HUDEP-2 (cell line): ENCODE measurements at regions not wholly inside any gene's neighbourhood (a gene's known extent, or its start where the extent isn't known, plus 50 kb on each side); places are given as distances from the start of the nearest gene placed in this dataset.

Experiments
- DNase-seq, 76 experiments: peaks; one replicate each; lab custom pipeline; 2025; ENCODE audit not compliant: unreplicated experiment in 76 of 76; lab: John Stamatoyannopoulos, UW

DNA sequence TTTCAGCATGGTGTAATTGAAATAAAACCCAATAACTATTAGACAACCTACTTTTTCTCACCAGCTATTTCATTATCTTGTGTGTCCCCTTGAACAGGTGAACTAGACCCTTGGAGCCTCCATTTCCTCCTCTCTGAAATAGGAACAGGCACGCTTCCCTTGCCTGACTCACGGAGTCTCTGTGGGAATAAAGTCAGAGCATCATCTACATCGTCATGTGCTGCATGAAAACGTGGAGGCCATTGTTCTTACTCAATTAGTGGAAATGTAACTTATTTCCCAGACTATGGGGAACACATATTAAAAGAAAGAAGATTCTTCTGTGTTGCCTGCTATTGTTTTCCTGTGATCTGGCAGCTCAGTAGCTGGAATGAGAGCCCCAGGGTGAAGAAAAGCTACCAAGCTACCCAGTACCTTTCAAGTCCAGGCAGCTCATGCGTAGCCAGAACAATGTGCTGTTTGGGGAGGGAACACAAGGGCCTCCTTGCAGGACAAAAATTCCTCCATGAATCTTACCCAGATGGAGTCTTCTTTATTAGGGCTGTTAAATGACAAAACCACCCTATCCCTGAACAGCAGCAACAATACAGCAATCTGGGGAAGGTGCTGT is 59.8 kb downstream of the SOX11 start:
- no peak for DNase-seq

GRCh38 chr2:5756272-5756671 is 64.1 kb downstream of the SOX11 start:
- no peak for DNase-seq

GRCh38 chr2:5758346-5758745 is 66.2 kb downstream of the SOX11 start:
- DNase-seq, result no peak

- DNase-seq, result no peak
These were observed 67.8 kb downstream of the SOX11 start for GRCh38 chr2:5759949-5760348.

- DNase-seq, result no peak
These were observed 71.3 kb downstream of the SOX11 start for GRCh38 chr2:5763531-5763930.

- no peak for DNase-seq
These were observed 71.9 kb downstream of the SOX11 start for GRCh38 chr2:5764041-5764440.

DNA sequence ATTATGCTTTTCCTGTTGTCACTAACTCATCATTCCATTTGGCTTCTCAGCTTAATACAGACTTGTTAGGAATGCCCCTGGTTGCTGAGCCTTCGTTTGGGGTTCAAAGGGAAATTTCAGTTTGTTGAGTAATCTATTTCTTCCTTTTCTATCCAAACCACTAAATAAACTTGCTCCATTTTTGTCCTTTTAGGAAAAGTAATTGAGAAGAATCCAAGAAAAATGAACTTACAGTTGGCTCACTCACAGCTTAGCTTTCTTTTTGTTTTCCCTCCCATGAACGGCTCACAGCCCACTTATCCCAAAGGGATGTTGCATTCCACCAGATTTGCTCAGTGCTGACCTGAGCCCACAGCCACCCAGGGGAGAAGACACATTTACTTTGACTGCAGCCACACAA is 73.9 kb downstream of the SOX11 start:
- DNase-seq, result no peak

DNA sequence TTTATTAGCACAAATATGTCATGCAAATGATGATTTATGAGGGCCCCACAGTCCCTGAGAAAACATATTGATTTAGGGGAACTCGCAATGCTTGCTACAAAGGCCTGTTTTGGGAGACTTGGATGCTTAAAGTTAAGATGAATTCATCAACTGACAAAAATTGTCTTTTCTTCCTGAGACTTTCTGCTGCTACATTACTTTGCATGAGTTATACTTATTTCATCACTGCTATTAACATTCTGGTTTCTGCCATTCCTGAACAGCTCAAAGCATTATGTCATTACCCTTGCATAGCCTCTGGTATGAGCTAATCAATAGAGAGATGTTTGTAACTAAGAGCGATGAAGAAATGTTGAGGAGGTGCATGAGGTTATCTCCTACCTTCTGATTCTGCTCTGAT is 74.4 kb downstream of the SOX11 start:
- DNase-seq, result no peak

DNA sequence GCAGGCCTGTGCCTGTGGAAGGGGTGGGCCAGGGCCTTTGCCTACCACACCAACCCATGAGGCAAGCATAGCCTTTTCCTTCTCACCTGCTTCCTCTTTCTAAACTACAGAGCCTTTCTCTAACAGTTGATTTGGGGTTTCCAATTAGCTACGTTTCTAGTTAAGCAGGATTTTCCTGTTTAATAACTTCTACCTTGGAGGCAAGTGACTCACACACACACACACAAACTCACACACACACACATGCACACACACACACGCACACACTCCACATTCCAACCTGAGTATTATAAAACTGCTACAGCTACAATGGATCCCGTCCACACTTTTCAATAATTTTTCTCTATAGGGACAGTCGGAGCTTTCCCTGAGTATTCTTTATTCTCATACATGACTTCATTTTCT is 84.9 kb downstream of the SOX11 start:
- no peak for DNase-seq

- no peak for DNase-seq
These were observed 89.5 kb downstream of the SOX11 start for GRCh38 chr2:5781679-5782078.

GRCh38 chr2:5782103-5782502 is 89.9 kb downstream of the SOX11 start:
- no peak for DNase-seq

DNA sequence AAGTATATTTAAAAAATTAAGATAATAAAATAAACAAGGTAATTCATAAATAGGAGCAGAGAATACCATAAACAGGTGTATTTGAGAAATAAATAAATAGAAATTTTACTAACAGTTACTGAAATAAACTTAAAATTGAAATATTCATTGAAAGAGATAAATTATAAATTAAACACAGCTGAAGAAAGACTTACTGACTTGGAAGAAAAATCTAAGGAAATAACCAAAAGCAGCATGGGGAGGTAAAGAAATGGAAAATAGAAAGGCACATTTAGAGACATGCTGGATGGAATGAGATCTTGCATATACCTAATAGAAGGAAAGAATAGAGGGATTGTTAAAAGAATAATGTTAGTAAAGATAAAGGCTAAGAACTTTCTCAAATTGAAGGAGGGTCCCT is 96.3 kb downstream of the SOX11 start:
- DNase-seq, result no peak

DNA sequence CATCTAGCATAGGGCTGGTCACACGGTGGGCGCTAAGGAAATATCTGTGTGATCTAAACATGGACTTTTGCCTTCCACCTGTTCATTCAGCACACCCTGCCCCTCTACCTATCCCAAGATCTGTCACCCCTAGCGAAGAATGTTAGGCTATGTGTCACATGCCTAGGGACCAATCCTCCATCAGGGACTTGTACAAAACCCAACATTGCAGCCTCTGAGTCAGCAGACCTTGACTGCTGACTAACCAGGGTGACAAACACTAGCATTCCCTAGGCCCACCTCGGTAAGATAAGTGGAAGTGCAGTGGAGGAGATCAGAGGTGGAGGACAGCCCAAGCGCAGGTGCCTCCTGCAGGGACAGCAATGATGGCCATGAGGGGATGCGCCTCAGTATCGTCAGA is 99.2 kb downstream of the SOX11 start:
- DNase-seq, result no peak

- DNase-seq, result no peak
These were observed 101.8 kb downstream of the SOX11 start for GRCh38 chr2:5794012-5794411.

- no peak for DNase-seq
These were observed 105.9 kb downstream of the SOX11 start for GRCh38 chr2:5798084-5798483.

GRCh38 chr2:5799348-5799747 is 107.2 kb downstream of the SOX11 start:
- no peak for DNase-seq

DNA sequence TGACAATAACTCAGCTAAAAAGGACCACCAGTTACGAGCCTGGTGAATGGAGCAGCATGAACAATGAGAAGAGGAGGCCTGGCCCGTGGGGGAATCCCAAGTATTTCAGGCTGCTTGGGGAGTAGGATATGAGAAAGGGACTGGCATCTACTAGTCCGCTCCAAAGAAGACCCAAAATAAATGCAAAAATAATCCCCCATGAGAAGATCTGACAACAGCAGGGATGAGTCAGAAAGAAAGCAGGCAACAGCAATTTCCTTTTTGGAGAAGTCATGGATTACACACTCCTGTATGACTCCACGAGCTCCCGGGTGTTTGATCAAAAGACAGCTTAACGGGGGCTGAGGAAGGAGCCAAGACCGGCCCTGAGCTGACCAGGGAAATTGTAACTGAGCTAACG is 111.4 kb downstream of the SOX11 start:
- DNase-seq, result no peak

- no peak for DNase-seq
These were observed 126.9 kb downstream of the SOX11 start for GRCh38 chr2:5818961-5819600.

DNA sequence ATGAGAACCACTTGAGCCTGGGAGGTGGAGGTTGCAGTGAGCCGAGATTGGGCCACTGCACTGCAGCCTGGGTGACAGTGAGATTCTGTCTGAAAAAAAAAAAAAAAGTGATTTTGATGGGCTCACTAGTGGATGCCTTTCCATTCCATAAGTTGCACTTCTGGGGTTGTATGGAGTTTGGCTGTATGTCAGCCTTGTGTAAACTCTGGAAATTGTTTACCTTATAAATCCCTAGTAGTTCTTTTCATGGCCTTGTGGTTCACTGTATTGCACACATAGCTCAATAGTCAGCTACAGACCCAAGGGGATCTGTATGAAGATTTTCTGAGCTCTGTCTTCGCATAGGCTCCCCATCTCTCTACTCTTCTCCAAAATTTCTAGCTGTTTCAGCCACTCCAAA is 131.9 kb downstream of the SOX11 start:
- DNase-seq, result no peak

GRCh38 chr2:5825686-5826085 is 133.5 kb downstream of the SOX11 start:
- DNase-seq, result no peak

DNA sequence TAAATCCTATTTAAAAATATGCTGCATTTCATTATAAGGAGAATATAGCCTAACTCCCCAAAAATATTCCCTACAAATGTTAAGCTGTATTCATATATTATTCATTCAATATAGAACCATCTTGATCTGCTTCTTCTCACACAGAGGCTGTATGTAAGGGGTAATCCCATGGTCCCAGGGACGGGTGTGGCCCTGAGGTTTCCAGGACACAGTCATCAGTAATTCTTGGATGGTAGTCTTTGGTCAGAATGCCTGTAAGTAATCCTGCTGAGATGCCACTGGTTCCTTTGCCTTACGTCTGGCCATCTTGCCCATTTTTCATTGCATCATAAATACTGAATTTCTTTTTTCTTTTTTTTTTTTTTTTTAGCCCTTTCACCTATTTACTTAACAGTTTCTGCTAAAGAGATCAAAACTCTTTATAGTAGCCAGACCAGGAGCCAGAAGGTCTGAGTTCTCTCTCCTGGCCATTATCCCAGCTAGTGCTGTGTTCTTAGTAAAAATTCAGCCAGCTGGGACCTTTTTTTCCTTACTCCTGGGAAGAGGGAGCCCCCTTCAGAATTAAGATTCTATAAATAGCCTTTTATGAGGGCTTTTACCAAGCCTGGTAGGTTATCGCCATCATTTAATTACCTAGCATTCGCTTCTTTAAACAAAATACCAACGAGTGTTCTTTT is 134.9 kb downstream of the SOX11 start:
- no peak for DNase-seq

GRCh38 chr2:5834501-5834900 is 142.3 kb downstream of the SOX11 start:
- no peak for DNase-seq
